ENCODE measurements at regions not wholly inside any gene's neighbourhood (a gene's known extent, or its start where the extent isn't known, plus 50 kb on each side); places are given as distances from the start of the nearest gene placed in this dataset.

DNA sequence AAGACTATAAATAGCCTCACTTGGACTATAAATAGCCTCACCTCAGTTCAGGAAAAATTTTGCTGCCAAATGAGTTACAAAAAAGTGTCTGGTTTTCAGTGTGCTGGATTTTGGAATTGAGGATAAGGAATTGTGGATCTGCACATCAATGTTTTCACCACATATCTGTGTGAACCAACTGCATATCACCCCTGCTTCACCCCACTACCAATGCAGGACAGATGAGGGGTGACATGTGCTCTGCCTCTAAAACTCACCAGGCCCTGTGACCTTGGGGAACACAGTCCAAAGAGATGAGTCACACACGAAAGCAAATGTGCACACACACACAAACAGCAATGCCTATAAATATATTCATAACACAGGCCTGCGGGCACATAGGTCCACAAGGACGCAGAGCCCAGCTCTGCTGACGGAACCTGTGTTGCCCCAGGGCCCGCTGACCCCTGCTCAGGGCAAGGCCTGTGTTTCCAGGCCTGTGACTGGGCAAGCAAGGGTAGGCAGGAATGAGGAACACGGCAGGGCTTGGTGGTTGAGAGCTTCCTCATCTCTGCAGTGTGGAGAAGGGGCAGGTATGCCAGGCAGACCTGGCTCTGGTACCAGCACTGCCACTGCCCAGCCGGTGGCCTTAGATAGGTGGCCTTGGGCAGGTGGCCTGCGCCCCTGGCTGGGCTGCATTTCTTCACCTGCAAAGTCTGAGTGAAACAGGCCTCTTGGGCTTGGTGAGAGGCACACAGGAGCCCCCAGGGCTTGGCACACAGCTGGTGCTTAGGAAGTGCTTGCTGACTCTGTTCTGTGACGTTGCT, 82.4 kb downstream of the ARL6IP4 start:
- TF ChIP-seq, protein P1, sequence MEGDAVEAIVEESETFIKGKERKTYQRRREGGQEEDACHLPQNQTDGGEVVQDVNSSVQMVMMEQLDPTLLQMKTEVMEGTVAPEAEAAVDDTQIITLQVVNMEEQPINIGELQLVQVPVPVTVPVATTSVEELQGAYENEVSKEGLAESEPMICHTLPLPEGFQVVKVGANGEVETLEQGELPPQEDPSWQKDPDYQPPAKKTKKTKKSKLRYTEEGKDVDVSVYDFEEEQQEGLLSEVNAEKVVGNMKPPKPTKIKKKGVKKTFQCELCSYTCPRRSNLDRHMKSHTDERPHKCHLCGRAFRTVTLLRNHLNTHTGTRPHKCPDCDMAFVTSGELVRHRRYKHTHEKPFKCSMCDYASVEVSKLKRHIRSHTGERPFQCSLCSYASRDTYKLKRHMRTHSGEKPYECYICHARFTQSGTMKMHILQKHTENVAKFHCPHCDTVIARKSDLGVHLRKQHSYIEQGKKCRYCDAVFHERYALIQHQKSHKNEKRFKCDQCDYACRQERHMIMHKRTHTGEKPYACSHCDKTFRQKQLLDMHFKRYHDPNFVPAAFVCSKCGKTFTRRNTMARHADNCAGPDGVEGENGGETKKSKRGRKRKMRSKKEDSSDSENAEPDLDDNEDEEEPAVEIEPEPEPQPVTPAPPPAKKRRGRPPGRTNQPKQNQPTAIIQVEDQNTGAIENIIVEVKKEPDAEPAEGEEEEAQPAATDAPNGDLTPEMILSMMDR (conservative IDR thresholded peaks at IDR 0.05 in 1 of 2, IDR thresholded peaks at IDR 0.05 in 1 of 2; ENCODE audit: extremely low read depth in 1 of 2, insufficient read depth in 1 of 2, low read depth in 1 of 2, low read length in 2 of 2): no peak
- no peak for TF ChIP-seq EZH2 (IDR thresholded peaks at IDR 0.05; ENCODE audit: borderline replicate concordance, low read length)
